Liver (tissue), 8 donors: ENCODE measurements at regions not wholly inside any gene's neighbourhood (a gene's known extent, or its start where the extent isn't known, plus 50 kb on each side); places are given as distances from the start of the nearest gene placed in this dataset.

Source experiments
- DNase-seq: peaks from one replicate; pipeline ENCODE4 v3.0.0-alpha.2; 2017; ENCODE audit warnings: low spot score
- H3K27ac ChIP-seq, 2 donors: one replicate each; pipeline ENCODE4 v1.7.0; 2013; ENCODE audit warnings: inconsistent platforms in 2 of 2, low read length in 2 of 2, control low read depth in 1 of 2, low read depth in 1 of 2, mild to moderate bottlenecking in 1 of 2
- H3K27me3 ChIP-seq, 4 donors: one replicate each; pipeline versions ENCODE4 v1.6.1 to v1.7.0; 2013; ENCODE audit warnings: low read length in 3 of 4, inconsistent platforms in 1 of 4, mild to moderate bottlenecking in 1 of 4, moderate library complexity in 1 of 4; ENCODE audit not compliant: control insufficient read depth in 4 of 4, insufficient read depth in 4 of 4
- H3K36me3 ChIP-seq, 4 donors: one replicate each; pipeline versions ENCODE4 v1.6.1 to v1.7.0; 2013; ENCODE audit warnings: low read length in 3 of 4, mild to moderate bottlenecking in 3 of 4, low read depth in 1 of 4, moderate library complexity in 1 of 4; ENCODE audit not compliant: control insufficient read depth in 4 of 4, insufficient read depth in 3 of 4
- H3K4me1 ChIP-seq, 4 donors: one replicate each; pipeline versions ENCODE4 v1.6.1 to v1.7.0; 2013; ENCODE audit warnings: low read length in 3 of 4, mild to moderate bottlenecking in 3 of 4, moderate library complexity in 1 of 4; ENCODE audit not compliant: control insufficient read depth in 4 of 4, insufficient read depth in 4 of 4
- H3K4me3 ChIP-seq, 3 donors: one replicate each; pipeline versions ENCODE4 v1.6.1 to v1.7.0; 2013; ENCODE audit warnings: low read length in 3 of 3, control low read depth in 1 of 3, low read depth in 1 of 3, mild to moderate bottlenecking in 1 of 3
- H3K9ac ChIP-seq, 2 donors: one replicate each; pipeline ENCODE4 v1.7.0; 2013; ENCODE audit warnings: low read length in 2 of 2, mild to moderate bottlenecking in 2 of 2, moderate library complexity in 2 of 2, control low read depth in 1 of 2, low read depth in 1 of 2
- H3K9me3 ChIP-seq, 4 donors: one replicate each; pipeline versions ENCODE4 v1.6.1 to v1.7.0; 2013; ENCODE audit warnings: low read length in 3 of 4; ENCODE audit not compliant: control insufficient read depth in 4 of 4
- ATF3 ChIP-seq: IDR thresholded peaks from 2 replicates; pipeline ENCODE4 v1.6.1; 2016; ENCODE audit warnings: antibody characterized with exemption
- CTCF ChIP-seq: fragments of 150-350 bp; IDR thresholded peaks from 2 replicates; pipeline ENCODE4 v1.5.1; 2017; ENCODE audit warnings: improper control_type of control experiment, low read depth, low read length; ENCODE audit not compliant: missing input control
- EGR1 ChIP-seq, 2 donors: IDR thresholded peaks; 2 replicates each; pipeline ENCODE4 v1.6.1; 2016 to 2018; ENCODE audit warnings: antibody characterized with exemption in 2 of 2, low read depth in 2 of 2
- FOXA1 ChIP-seq: IDR thresholded peaks from 2 replicates; pipeline ENCODE4 v1.6.1; 2016; ENCODE audit warnings: antibody characterized with exemption
- FOXA2 ChIP-seq: IDR thresholded peaks from 2 replicates; pipeline ENCODE4 v1.6.1; 2016; ENCODE audit warnings: antibody characterized with exemption
- GABPA ChIP-seq, 2 donors: IDR thresholded peaks in 1 of 2; conservative IDR thresholded peaks in 1 of 2; 2 replicates each; pipeline ENCODE4 v1.6.1; 2016; ENCODE audit warnings: antibody characterized with exemption in 2 of 2, mild to moderate bottlenecking in 1 of 2, moderate library complexity in 1 of 2
- HNF4A ChIP-seq, 2 donors: conservative IDR thresholded peaks; 2 replicates each; pipeline ENCODE4 v1.6.1; 2016; ENCODE audit warnings: antibody characterized with exemption in 2 of 2, mild to moderate bottlenecking in 2 of 2
- HNF4G ChIP-seq: IDR thresholded peaks from 2 replicates; pipeline ENCODE4 v1.6.1; 2016; ENCODE audit warnings: antibody characterized with exemption
- MAX ChIP-seq: IDR thresholded peaks from 2 replicates; pipeline ENCODE4 v1.6.1; 2016; ENCODE audit warnings: antibody characterized with exemption
- NR2F2 ChIP-seq: IDR thresholded peaks from 2 replicates; pipeline ENCODE4 v1.6.1; 2016; ENCODE audit warnings: antibody characterized with exemption
- RAD21 ChIP-seq, 2 donors: IDR thresholded peaks; 2 replicates each; pipeline ENCODE4 v1.6.1; 2016; ENCODE audit warnings: antibody characterized with exemption in 2 of 2, mild to moderate bottlenecking in 2 of 2
- REST ChIP-seq: IDR thresholded peaks from 2 replicates; pipeline ENCODE4 v1.6.1; 2016; ENCODE audit warnings: antibody characterized with exemption, mild to moderate bottlenecking
- RXRA ChIP-seq, 2 donors: IDR thresholded peaks; 2 replicates each; pipeline ENCODE4 v1.6.1; 2017 to 2018; ENCODE audit warnings: antibody characterized with exemption in 2 of 2, mild to moderate bottlenecking in 1 of 2
- SP1 ChIP-seq: IDR thresholded peaks from 2 replicates; pipeline ENCODE4 v1.6.1; 2018; ENCODE audit warnings: antibody characterized with exemption, mild to moderate bottlenecking
- TAF1 ChIP-seq: conservative IDR thresholded peaks from 2 replicates; pipeline ENCODE4 v1.6.1; 2016; ENCODE audit warnings: antibody characterized with exemption, mild to moderate bottlenecking
- YY1 ChIP-seq: IDR thresholded peaks from 2 replicates; pipeline ENCODE4 v1.6.1; 2016; ENCODE audit warnings: antibody characterized with exemption, mild to moderate bottlenecking
- ZBTB33 ChIP-seq: IDR thresholded peaks from 2 replicates; pipeline ENCODE4 v1.6.1; 2016; ENCODE audit warnings: antibody characterized with exemption
- WGBS: extraction: QIAGEN DNeasy Blood & Tissue Kit; methylation state at CpG from one replicate; pipeline ENCODE4 v1.1.7; 2013; 5-methylcytosine and 5-hydroxymethylcytosine counted together
- donor health status: healthy.
- donor health status: healthy.
- donor health status: healthy.
- donor health status: healthy.
- donor health status: healthy.

- Histone ChIP-seq H3K27me3 (no peaks in the 10 kb centered on the region), H3K4me3 (no peak overlapping the region), H3K27ac (no peak overlapping the region), H3K4me1 (no peaks in the 10 kb centered on the region), H3K9me3 (no peaks in the 10 kb centered on the region), H3K36me3 (no peaks in the 10 kb centered on the region), H3K9ac (no peak overlapping the region)
- 34% methylated on average over 2 of the region's 2 CpGs for WGBS
- DNase-seq: no peak
- TF ChIP-seq FOXA1 (no peak), GABPA (IDR thresholded peaks at IDR 0.05 in 1 of 2, conservative IDR thresholded peaks at IDR 0.05 in 1 of 2) (no peak), YY1 (no peak), FOXA2 (no peak), ATF3 (no peak), HNF4A (conservative IDR thresholded peaks at IDR 0.05) (no peak), HNF4G (no peak), ZBTB33 (no peak), NR2F2 (no peak), SP1 (no peak)
Observed at GRCh38 chr13:22665506-22665905, 515.3 kb upstream of the SGCG start.

GRCh38 chr13:22690756-22691155 lies 490.0 kb upstream of the SGCG start:
- Histone ChIP-seq H3K4me1 (no peaks in the 10 kb centered on the region), H3K27me3 (no peaks in the 10 kb centered on the region), H3K4me3 (no peak overlapping the region), H3K27ac (no peak overlapping the region), H3K9me3 (peaks cover 0 to 7% (median 0%) of the 10 kb centered on the region in 4 donors), H3K36me3 (no peaks in the 10 kb centered on the region), H3K9ac (no peak overlapping the region)
- TF ChIP-seq GABPA (IDR thresholded peaks at IDR 0.05 in 1 of 2, conservative IDR thresholded peaks at IDR 0.05 in 1 of 2) (no peak), NR2F2 (no peak), HNF4A (conservative IDR thresholded peaks at IDR 0.05) (no peak), YY1 (no peak), REST (no peak), RXRA (IDR thresholded peaks at IDR 0.05) (no peak), HNF4G (no peak), MAX (no peak), TAF1 (no peak)
- WGBS: 84% methylated on average over 8 of the region's 8 CpGs
- no peak for DNase-seq

GRCh38 chr13:22693691-22694090 lies 487.1 kb upstream of the SGCG start:
- no peaks in the 10 kb centered on the region for H3K4me1 ChIP-seq
- H3K9me3 ChIP-seq: peaks cover 0 to 7% (median 0%) of the 10 kb centered on the region in 4 donors
- no peak overlapping the region for H3K4me3 ChIP-seq
- no peaks in the 10 kb centered on the region for H3K27me3 ChIP-seq
- no peak overlapping the region for H3K9ac ChIP-seq
- H3K27ac ChIP-seq: no peak overlapping the region
- DNase-seq: no peak
- no peaks in the 10 kb centered on the region for H3K36me3 ChIP-seq
- TF ChIP-seq TAF1: no peak
- no peak for TF ChIP-seq RXRA (IDR thresholded peaks at IDR 0.05)
- TF ChIP-seq NR2F2: no peak
- TF ChIP-seq RAD21 (IDR thresholded peaks at IDR 0.05): no peak
- no peak for TF ChIP-seq CTCF
- no peak for TF ChIP-seq REST
- no peak for TF ChIP-seq MAX
- no peak for TF ChIP-seq EGR1 (IDR thresholded peaks at IDR 0.05; ENCODE audit: low read depth in 2 of 2)
- no peak for TF ChIP-seq HNF4G
